ENCODE measurements at regions not wholly inside any gene's neighbourhood (a gene's known extent, or its start where the extent isn't known, plus 50 kb on each side); places are given as distances from the start of the nearest gene placed in this dataset.

GRCh38 chr1:195158091-195158490, 1450.1 kb downstream of the KCNT2 start:
- no peak for DNase-seq
- Histone ChIP-seq H3K27ac (no peak overlapping the region), H3K36me3 (no peaks in the 10 kb centered on the region), H3K4me1 (no peaks in the 10 kb centered on the region), H3K27me3 (no peaks in the 10 kb centered on the region), H3K4me3 (no peak overlapping the region), H3K9me3 (no peaks in the 10 kb centered on the region)
- no peak for TF ChIP-seq CTCF (IDR thresholded peaks at IDR 0.05)
- intact Hi-C loops (cut with DNase I; ENCODE audit: low total_unique reads) = no loop called here

GRCh38 chr1:195153107-195153506, 1455.1 kb downstream of the KCNT2 start:
- no peak overlapping the region for H3K27ac ChIP-seq
- no peaks in the 10 kb centered on the region for H3K4me1 ChIP-seq
- intact Hi-C loops (cut with DNase I; ENCODE audit: low total_unique reads) = no loop called here
- H3K36me3 ChIP-seq = no peaks in the 10 kb centered on the region
- DNase-seq = no peak
- TF ChIP-seq CTCF (IDR thresholded peaks at IDR 0.05) = no peak
- H3K27me3 ChIP-seq = no peaks in the 10 kb centered on the region
- no peaks in the 10 kb centered on the region for H3K9me3 ChIP-seq
- H3K4me3 ChIP-seq = no peak overlapping the region

- no peak overlapping the region for H3K27ac ChIP-seq
- DNase-seq = no peak
- no peaks in the 10 kb centered on the region for H3K36me3 ChIP-seq
- H3K27me3 ChIP-seq = no peaks in the 10 kb centered on the region
- no peaks in the 10 kb centered on the region for H3K9me3 ChIP-seq
- intact Hi-C loops (cut with DNase I; ENCODE audit: low total_unique reads) = no loop called here
- no peak for TF ChIP-seq CTCF (IDR thresholded peaks at IDR 0.05)
- no peak overlapping the region for H3K4me3 ChIP-seq
- no peaks in the 10 kb centered on the region for H3K4me1 ChIP-seq
Observed at GRCh38 chr1:195150768-195151167, 1457.5 kb downstream of the KCNT2 start.

GRCh38 chr1:195141294-195141693, 1466.9 kb downstream of the KCNT2 start:
- peaks cover 0 to 5% (median 0%) of the 10 kb centered on the region in 3 donors for H3K9me3 ChIP-seq
- TF ChIP-seq CTCF (IDR thresholded peaks at IDR 0.05) = no peak
- H3K36me3 ChIP-seq = no peaks in the 10 kb centered on the region
- no peaks in the 10 kb centered on the region for H3K4me1 ChIP-seq
- no peak for DNase-seq
- H3K27me3 ChIP-seq = no peaks in the 10 kb centered on the region
- H3K27ac ChIP-seq = no peak overlapping the region
- intact Hi-C loops (cut with DNase I; ENCODE audit: low total_unique reads) = no loop called here
- no peak overlapping the region for H3K4me3 ChIP-seq

GRCh38 chr1:195130598-195130997, 1477.6 kb downstream of the KCNT2 start:
- intact Hi-C loops (cut with DNase I; ENCODE audit: low total_unique reads) = no loop called here
- TF ChIP-seq CTCF (IDR thresholded peaks at IDR 0.05) = no peak

GRCh38 chr1:195122497-195122896, 1485.7 kb downstream of the KCNT2 start:
- no peak for TF ChIP-seq CTCF (IDR thresholded peaks at IDR 0.05)
- no peak for DNase-seq

More at GRCh38 chr1:195130598-195130997, 1477.6 kb downstream of the KCNT2 start:
- Histone ChIP-seq H3K4me1 (no peaks in the 10 kb centered on the region), H3K27ac (no peak overlapping the region), H3K4me3 (no peak overlapping the region), H3K27me3 (no peaks in the 10 kb centered on the region), H3K36me3 (no peaks in the 10 kb centered on the region), H3K9me3 (no peaks in the 10 kb centered on the region)
- no peak for DNase-seq

More at GRCh38 chr1:195122497-195122896, 1485.7 kb downstream of the KCNT2 start:
- Histone ChIP-seq H3K9me3 (no peaks in the 10 kb centered on the region), H3K27ac (no peak overlapping the region), H3K36me3 (no peaks in the 10 kb centered on the region), H3K27me3 (no peaks in the 10 kb centered on the region), H3K4me1 (no peaks in the 10 kb centered on the region), H3K4me3 (no peak overlapping the region)
- intact Hi-C loops (cut with DNase I; ENCODE audit: low total_unique reads) = no loop called here

Measured in tibial artery (tissue), 4 donors.